Kidney epithelial cell (primary cell): ENCODE measurements at regions not wholly inside any gene's neighbourhood (a gene's known extent, or its start where the extent isn't known, plus 50 kb on each side); places are given as distances from the start of the nearest gene placed in this dataset.

Source experiments
- DNase-seq: peaks from one replicate; pipeline ENCODE4 v3.0.0-alpha.2; 2010; ENCODE audit warnings: low read depth
- H3K27me3 ChIP-seq: 2 replicates; pipeline ENCODE4 v1.6.0; 2011; ENCODE audit warnings: low read length; ENCODE audit not compliant: control insufficient read depth, insufficient read depth
- H3K36me3 ChIP-seq: 2 replicates; pipeline ENCODE4 v1.5.1; 2011; ENCODE audit warnings: low read length; ENCODE audit not compliant: control insufficient read depth, insufficient read depth
- H3K4me3 ChIP-seq: 2 replicates; pipeline ENCODE4 v1.5.1; 2011; ENCODE audit warnings: low read depth, mild to moderate bottlenecking, control low read depth, low read length
- TF ChIP-seq, protein P1 (sequence below): IDR thresholded peaks from 2 replicates; pipeline ENCODE4 v1.5.1; 2011; ENCODE audit warnings: mild to moderate bottlenecking, moderate library complexity, low read length, control low read depth, inconsistent platforms; ENCODE audit not compliant: insufficient read depth, poor library complexity, severe bottlenecking

DNA sequence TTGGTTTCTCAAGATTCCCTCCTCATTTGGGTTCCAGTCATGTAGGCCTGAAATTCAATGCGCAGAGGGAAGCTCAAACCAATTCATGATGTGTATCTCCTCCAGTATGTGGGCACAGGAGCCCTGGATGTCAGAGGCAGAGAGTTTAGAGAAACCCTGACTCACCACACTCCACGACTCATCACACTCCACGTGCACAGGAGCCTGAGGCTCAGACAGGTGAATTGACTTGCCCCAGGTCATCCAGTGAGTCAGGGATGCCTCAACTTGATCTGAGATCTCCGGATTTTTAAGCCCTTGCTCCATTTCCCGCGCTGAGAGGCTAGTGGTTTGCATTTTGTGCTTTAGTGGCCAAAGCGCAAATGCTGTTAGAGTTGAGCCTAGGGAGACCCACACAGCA lies 183.9 kb downstream of the HAPSTR1 start:
- H3K27me3 ChIP-seq, result no peaks in the 10 kb centered on the region
- TF ChIP-seq, protein P1, sequence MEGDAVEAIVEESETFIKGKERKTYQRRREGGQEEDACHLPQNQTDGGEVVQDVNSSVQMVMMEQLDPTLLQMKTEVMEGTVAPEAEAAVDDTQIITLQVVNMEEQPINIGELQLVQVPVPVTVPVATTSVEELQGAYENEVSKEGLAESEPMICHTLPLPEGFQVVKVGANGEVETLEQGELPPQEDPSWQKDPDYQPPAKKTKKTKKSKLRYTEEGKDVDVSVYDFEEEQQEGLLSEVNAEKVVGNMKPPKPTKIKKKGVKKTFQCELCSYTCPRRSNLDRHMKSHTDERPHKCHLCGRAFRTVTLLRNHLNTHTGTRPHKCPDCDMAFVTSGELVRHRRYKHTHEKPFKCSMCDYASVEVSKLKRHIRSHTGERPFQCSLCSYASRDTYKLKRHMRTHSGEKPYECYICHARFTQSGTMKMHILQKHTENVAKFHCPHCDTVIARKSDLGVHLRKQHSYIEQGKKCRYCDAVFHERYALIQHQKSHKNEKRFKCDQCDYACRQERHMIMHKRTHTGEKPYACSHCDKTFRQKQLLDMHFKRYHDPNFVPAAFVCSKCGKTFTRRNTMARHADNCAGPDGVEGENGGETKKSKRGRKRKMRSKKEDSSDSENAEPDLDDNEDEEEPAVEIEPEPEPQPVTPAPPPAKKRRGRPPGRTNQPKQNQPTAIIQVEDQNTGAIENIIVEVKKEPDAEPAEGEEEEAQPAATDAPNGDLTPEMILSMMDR, result no peak
- DNase-seq, result no peak
- H3K36me3 ChIP-seq, result no peaks in the 10 kb centered on the region
- H3K4me3 ChIP-seq, result no peak overlapping the region

DNA sequence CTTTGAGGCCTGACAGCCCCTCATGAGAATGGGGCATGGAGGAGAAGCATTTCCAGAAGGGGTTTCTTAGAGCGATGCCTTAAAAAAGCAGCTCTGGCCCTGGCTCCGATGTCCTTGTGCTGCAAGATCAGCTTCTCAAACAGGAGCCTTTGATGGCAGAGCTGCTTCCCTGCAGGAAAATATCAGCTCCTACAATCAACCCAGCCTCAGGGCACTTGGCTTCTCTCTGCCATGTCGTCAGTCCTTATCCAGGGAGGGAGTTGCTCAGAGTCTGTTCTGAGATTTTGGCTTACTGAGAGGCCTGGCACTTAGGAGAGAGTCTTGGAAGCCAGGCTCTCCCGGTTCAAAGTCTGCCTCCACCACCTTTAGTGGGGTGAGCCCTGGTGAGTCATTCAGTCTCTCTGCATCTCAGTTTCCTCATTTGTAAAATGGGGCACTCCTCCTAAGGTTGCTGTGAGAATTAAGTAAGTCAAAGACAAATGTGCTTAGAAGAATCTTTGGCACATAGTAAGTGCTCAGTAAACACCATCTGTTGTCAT lies 184.4 kb downstream of the HAPSTR1 start:
- Histone ChIP-seq H3K4me3 (no peak overlapping the region), H3K27me3 (no peaks in the 10 kb centered on the region), H3K36me3 (no peaks in the 10 kb centered on the region)
- TF ChIP-seq, protein P1, result no peak
- DNase-seq, result no peak

DNA sequence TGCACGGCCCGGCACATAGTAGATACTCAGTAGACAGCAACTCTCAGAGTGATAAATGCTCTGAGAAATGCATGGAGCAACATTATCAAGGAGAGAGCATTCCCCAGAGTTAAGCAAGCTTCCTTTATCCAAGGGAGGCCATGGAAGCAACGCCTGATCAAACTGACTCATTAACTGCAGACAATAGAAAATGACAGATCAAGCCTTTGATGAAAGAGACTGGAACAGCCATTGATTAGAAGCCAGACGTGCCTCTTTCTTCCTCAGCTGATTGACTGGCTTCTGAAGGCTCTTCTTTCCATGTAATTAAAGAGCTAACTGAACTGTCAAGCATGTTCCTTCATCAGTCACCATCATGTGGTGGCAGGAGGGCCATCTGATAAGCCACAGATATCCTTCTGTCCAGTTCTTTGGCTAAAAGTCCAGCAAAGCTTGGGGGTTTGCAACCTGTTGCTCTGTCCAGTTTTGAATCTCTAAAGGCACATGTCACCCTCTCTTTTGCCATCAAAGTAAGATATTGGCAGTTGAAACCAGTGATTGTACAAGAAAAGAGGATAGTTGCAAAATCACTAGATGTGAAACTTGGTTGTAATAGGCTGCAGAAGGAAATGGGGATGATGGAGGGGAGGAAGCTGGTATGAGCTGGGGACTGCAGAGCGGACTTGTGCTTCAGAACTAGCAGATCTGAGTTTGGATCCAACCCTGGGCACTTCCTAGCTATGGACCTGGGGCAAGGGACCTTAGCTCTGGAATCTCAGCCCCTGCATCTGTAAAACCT lies 188.0 kb downstream of the HAPSTR1 start:
- DNase-seq, result no peak
- Histone ChIP-seq H3K36me3 (no peaks in the 10 kb centered on the region), H3K4me3 (no peak overlapping the region), H3K27me3 (no peaks in the 10 kb centered on the region)
- TF ChIP-seq, protein P1, result no peak

DNA sequence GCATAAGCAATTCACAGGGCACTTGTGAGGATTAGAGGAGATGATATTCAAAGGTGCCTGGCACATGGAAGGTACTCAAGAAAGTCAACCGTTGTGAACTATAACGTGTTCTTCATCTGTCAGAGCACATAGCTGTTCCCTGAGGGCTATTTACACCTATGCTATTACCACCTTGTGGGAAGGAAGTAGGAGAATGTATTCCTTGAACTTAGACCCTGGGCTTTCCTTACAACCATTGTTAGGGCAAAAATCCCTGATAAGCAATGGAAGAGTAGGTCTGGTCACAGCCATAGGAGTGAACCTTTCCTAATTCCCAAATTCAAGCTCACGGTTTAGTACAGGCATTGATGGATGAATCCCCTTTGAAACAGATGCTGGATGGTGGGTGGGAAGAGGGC lies 188.6 kb downstream of the HAPSTR1 start:
- no peak for DNase-seq
- TF ChIP-seq, protein P1, result no peak
- Histone ChIP-seq H3K36me3 (no peaks in the 10 kb centered on the region), H3K27me3 (no peaks in the 10 kb centered on the region), H3K4me3 (no peak overlapping the region)

DNA sequence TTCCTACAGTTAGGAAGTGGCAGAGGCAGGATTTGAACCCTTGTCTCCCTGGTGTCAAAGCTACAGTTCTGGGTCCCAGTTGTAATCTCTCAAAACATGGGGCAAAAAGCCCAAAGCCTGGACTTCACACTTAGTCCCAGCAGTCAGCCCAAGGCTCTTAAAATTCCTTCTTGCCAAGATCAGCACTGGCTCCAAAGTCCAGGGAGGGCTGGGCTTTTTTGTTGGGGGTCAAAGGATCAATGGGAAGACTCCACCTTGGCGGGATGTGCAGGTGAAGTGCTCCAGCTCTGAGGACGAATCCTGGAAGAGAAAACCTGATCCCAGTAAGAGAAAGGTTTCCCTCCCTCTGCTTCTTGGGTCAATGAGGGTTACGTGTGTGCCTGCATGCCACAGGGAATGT lies 195.5 kb downstream of the HAPSTR1 start:
- no peak for DNase-seq
- TF ChIP-seq, protein P1, result no peak
- H3K27me3 ChIP-seq, result no peaks in the 10 kb centered on the region
- H3K36me3 ChIP-seq, result no peaks in the 10 kb centered on the region
- H3K4me3 ChIP-seq, result no peak overlapping the region

DNA sequence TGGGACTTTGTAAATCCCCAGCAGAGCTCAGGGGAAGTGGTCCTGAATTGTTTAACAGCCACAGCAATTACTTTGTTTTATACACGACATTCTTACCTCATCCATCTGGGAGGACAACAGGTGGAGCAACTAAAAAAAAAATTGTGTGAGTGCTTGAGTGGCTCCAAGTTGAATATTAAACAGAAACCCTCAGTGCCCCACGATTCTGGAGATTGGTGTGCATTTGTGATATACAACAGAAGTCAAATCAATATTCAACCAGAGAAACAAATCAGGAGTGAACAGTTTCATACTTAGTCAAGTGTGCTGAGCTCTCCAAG lies 204.8 kb downstream of the HAPSTR1 start:
- Histone ChIP-seq H3K36me3 (no peaks in the 10 kb centered on the region), H3K4me3 (no peak overlapping the region), H3K27me3 (no peaks in the 10 kb centered on the region)
- DNase-seq, result no peak
- TF ChIP-seq, protein P1, result no peak
